Erythroblast (primary cell): ENCODE measurements at regions not wholly inside any gene's neighbourhood (a gene's known extent, or its start where the extent isn't known, plus 50 kb on each side); places are given as distances from the start of the nearest gene placed in this dataset.

Source experiments
- GATA1 ChIP-seq: IDR thresholded peaks from 2 replicates; pipeline ENCODE4 v1.6.1; 2011; ENCODE audit warnings: low read depth, mild to moderate bottlenecking, control low read depth, low read length, moderate library complexity
- POLR2A ChIP-seq: IDR thresholded peaks from 2 replicates; pipeline ENCODE4 v1.6.1; 2011; ENCODE audit warnings: mild to moderate bottlenecking, low read length

GRCh38 chr3:86427343-86427742 lies 563.6 kb downstream of the VGLL3 start:
- TF ChIP-seq POLR2A (no peak), GATA1 (no peak)
